Spleen (tissue), 11 donors: ENCODE measurements at regions not wholly inside any gene's neighbourhood (a gene's known extent, or its start where the extent isn't known, plus 50 kb on each side); places are given as distances from the start of the nearest gene placed in this dataset.
"Not testable (repeated sequence)": the region's sequence is repeated elsewhere in the genome, so short reads cannot be mapped to it uniquely, and the experiment has no call there.

Source experiments
- DNase-seq: peaks from one replicate; pipeline ENCODE4 v3.0.0-alpha.2; 2020
- H3K27ac ChIP-seq, 8 donors: fragments of 200-600 bp; sonication (generic) in 7 of 8; 1 replicate in 4 of 8; 2 replicates in 4 of 8; pipeline versions ENCODE4 v1.5.0 to v1.8.0; 2016 to 2021; ENCODE audit warnings: inconsistent platforms in 4 of 8, mild to moderate bottlenecking in 4 of 8, moderate library complexity in 1 of 8
- H3K27me3 ChIP-seq, 7 donors: fragments of 200-600 bp; sonication (generic) in 6 of 7; replicated peaks in 1 of 7; 1 replicate in 4 of 7; 2 replicates in 3 of 7; pipeline versions ENCODE4 v1.5.0 to v1.8.0; 2016 to 2021; ENCODE audit warnings: inconsistent platforms in 3 of 7, mild to moderate bottlenecking in 1 of 7
- H3K36me3 ChIP-seq, 6 donors: fragments of 200-600 bp; sonication (generic) in 5 of 6; 1 replicate in 4 of 6; 2 replicates in 2 of 6; pipeline versions ENCODE4 v1.5.0 to v1.8.0; 2016 to 2021; ENCODE audit warnings: inconsistent platforms in 2 of 6
- H3K4me1 ChIP-seq, 6 donors: fragments of 200-600 bp; sonication (generic) in 5 of 6; 1 replicate in 3 of 6; 2 replicates in 3 of 6; pipeline versions ENCODE4 v1.5.0 to v1.8.0; 2016 to 2021; ENCODE audit warnings: inconsistent platforms in 3 of 6
- H3K4me3 ChIP-seq, 8 donors: fragments of 200-600 bp; sonication (generic) in 7 of 8; 1 replicate in 4 of 8; 2 replicates in 4 of 8; pipeline versions ENCODE4 v1.5.0 to v1.8.0; 2016 to 2021; ENCODE audit warnings: inconsistent platforms in 4 of 8, mild to moderate bottlenecking in 4 of 8, moderate library complexity in 2 of 8
- H3K9me3 ChIP-seq, 8 donors: fragments of 200-600 bp; sonication (generic) in 7 of 8; 1 replicate in 4 of 8; 2 replicates in 4 of 8; pipeline versions ENCODE4 v1.5.0 to v1.8.0; 2016 to 2021; ENCODE audit warnings: inconsistent platforms in 4 of 8
- CTCF ChIP-seq, 11 experiments: fragments of 200-600 bp in 7 of 11; fragments of 450-650 bp in 4 of 11; sonication (generic) in 4 of 11; IDR thresholded peaks in 8 of 11; conservative IDR thresholded peaks in 3 of 11; 1 replicate in 7 of 11; 2 replicates in 4 of 11; pipeline versions ENCODE4 v1.4.0 to v1.8.0; 2016 to 2021; ENCODE audit warnings: antibody characterized with exemption in 11 of 11, inconsistent platforms in 4 of 11, mild to moderate bottlenecking in 1 of 11
- POLR2A ChIP-seq, 3 donors: fragments of 450-650 bp; IDR thresholded peaks; one replicate each; pipeline ENCODE4 v1.5.1; 2017; ENCODE audit warnings: antibody characterized with exemption in 3 of 3, mild to moderate bottlenecking in 1 of 3
- POLR2AphosphoS5 ChIP-seq, 3 donors: sonication (generic); formaldehyde crosslinking; IDR thresholded peaks; one replicate each; pipeline ENCODE4 v1.5.1; 2017; ENCODE audit warnings: antibody characterized with exemption in 3 of 3
- WGBS, 5 donors: extraction: QIAGEN DNeasy Blood & Tissue Kit in 3 of 5; methylation state at CpG; one replicate each; pipeline versions ENCODE4 v1.1.5 to v1.1.7; 2013 to 2018; 5-methylcytosine and 5-hydroxymethylcytosine counted together
- intact Hi-C: fragments of 100-400 bp; cut with DNase I; formaldehyde crosslinking; loops from one replicate; pipeline ENCODE4 v1.15.0; 2023; ENCODE audit warnings: low total_unique reads
- donor health status: healthy with polysubstance abuse.
- donor health status: DM: no; HTN: no; CAD: no; lungs with moderate emphysema.
- donor health status: DM: no; HTN: no; CAD: no.
- donor health status: Bipolar disorder and iron deficiency.
- donor health status: healthy.
- donor health status: DM: no; HTN: no; CAD: no.
- donor health status: DM: yes; HTN: yes; CAD: no.

DNA sequence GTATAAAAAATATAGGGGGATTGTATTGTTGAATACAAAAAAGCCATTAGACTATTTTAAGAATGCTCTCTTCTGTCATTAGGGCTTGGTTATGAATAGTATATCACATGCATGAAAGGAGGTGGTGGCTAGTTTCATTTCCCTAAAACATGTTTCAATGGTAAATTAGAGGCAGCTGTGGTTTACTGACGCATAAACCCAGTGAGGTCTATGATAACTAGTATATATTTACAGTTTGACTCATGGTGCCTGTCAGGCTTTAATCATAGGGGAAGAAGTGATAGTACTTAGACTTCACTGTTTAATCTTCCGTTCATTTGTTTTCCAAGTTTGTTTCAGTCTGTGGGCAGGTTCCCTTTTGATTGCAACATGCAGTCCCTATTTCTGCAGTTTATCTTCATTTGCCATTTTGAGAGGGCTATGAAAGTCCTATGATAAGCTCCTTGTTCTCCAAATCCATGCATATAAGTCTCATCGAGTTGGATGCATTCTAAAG is 55.1 kb upstream of the MAP4K3 start:
- no peak for TF ChIP-seq POLR2AphosphoS5 (IDR thresholded peaks at IDR 0.05)
- no peak for TF ChIP-seq CTCF (IDR thresholded peaks at IDR 0.05 in 8 of 11, conservative IDR thresholded peaks at IDR 0.05 in 3 of 11)
- no peak for TF ChIP-seq POLR2A (IDR thresholded peaks at IDR 0.05)
- Histone ChIP-seq H3K4me1 (peaks cover 9 to 51% (median 26%) of the 10 kb centered on the region in 6 donors), H3K27ac (peak overlapping the region in 7 of 8 donors; percentile 37 to 80 (median 75)), H3K36me3 (no peaks in the 10 kb centered on the region), H3K9me3 (no peaks in the 10 kb centered on the region), H3K27me3 (no peaks in the 10 kb centered on the region), H3K4me3 (peak overlapping the region in 2 of 8 donors; percentile 2 to 27)
- DNase-seq, result no peak
- 23 to 35% (median 26%) methylated on average over 3 of the region's 3 CpGs for WGBS, 5 donors
- intact Hi-C loops, result no loop called here

- Histone ChIP-seq H3K4me1 (peaks cover 9 to 46% (median 25%) of the 10 kb centered on the region in 6 donors), H3K36me3 (no peaks in the 10 kb centered on the region), H3K4me3 (peak overlapping the region in 2 of 8 donors; percentile 2 to 27), H3K9me3 (no peaks in the 10 kb centered on the region), H3K27me3 (no peaks in the 10 kb centered on the region), H3K27ac (peak overlapping the region in 7 of 8 donors; percentile 37 to 80 (median 75))
- intact Hi-C loops, result no loop called here
- TF ChIP-seq POLR2AphosphoS5 (IDR thresholded peaks at IDR 0.05), result no peak
- no peak for TF ChIP-seq CTCF (IDR thresholded peaks at IDR 0.05 in 8 of 11, conservative IDR thresholded peaks at IDR 0.05 in 3 of 11)
- no peak for TF ChIP-seq POLR2A (IDR thresholded peaks at IDR 0.05)
- no peak for DNase-seq
Observed at GRCh38 chr2:39492716-39493115, 55.6 kb upstream of the MAP4K3 start.

GRCh38 chr2:39494784-39495251 is 57.7 kb upstream of the MAP4K3 start:
- H3K9me3 ChIP-seq, result no peaks in the 10 kb centered on the region
- no peak overlapping the region for H3K4me3 ChIP-seq
- TF ChIP-seq CTCF (IDR thresholded peaks at IDR 0.05 in 8 of 11, conservative IDR thresholded peaks at IDR 0.05 in 3 of 11) (no peak), POLR2AphosphoS5 (IDR thresholded peaks at IDR 0.05) (peak in 1 of 3 donors; percentile 47)
- 61 to 76% (median 67%) methylated on average over 6 of the region's 6 CpGs for WGBS, 5 donors
- peaks cover 9 to 41% (median 21%) of the 10 kb centered on the region in 6 donors for H3K4me1 ChIP-seq
- H3K27ac ChIP-seq, result peak overlapping the region in 6 of 8 donors; percentile 9 to 51 (median 28)
- intact Hi-C loops, result no loop called here
- no peak for DNase-seq
- no peaks in the 10 kb centered on the region for H3K36me3 ChIP-seq
- no peaks in the 10 kb centered on the region for H3K27me3 ChIP-seq

GRCh38 chr2:39497082-39497801 is 60.2 kb upstream of the MAP4K3 start:
- DNase-seq, result no peak
- peaks cover 3 to 27% (median 12%) of the 10 kb centered on the region in 6 donors for H3K4me1 ChIP-seq
- peak overlapping the region in 5 of 8 donors; percentile 2 to 58 (median 27) for H3K27ac ChIP-seq
- intact Hi-C loops, result no loop called here
- whole genome bisulfite sequencing, 5 donors, result 70 to 90% (median 80%) methylated on average over 3 of the region's 3 CpGs
- H3K9me3 ChIP-seq, result no peaks in the 10 kb centered on the region
- H3K36me3 ChIP-seq, result no peaks in the 10 kb centered on the region
- H3K4me3 ChIP-seq, result no peak overlapping the region
- no peak for TF ChIP-seq CTCF (IDR thresholded peaks at IDR 0.05 in 8 of 11, conservative IDR thresholded peaks at IDR 0.05 in 3 of 11)
- no peak for TF ChIP-seq POLR2AphosphoS5 (IDR thresholded peaks at IDR 0.05)
- TF ChIP-seq POLR2A (IDR thresholded peaks at IDR 0.05), result no peak
- H3K27me3 ChIP-seq, result no peaks in the 10 kb centered on the region

DNA sequence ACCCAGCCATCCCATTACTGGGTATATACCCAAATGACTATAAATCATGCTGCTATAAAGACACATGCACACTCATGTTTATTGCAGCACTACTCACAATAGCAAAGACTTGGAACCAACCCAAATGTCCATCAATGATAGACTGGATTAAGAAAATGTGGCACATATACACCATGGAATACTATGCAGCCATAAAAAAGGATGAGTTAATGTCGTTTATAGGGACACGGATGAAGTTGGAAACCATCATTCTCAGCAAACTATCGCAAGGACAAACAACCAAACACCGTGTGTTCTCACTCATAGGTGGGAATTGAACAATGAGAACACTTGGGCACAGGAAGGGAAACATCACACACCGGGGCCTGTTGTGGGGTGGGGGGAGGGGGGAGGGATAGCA is 61.1 kb upstream of the MAP4K3 start:
- intact Hi-C loops, H3K27me3 ChIP-seq, DNase-seq, H3K27ac ChIP-seq, H3K36me3 ChIP-seq, H3K9me3 ChIP-seq, H3K4me3 ChIP-seq: not testable (repeated sequence)
- WGBS, 5 donors, result 87 to 98% (median 89%) methylated on average over 5 of the region's 5 CpGs
- peaks cover 0 to 18% (median 5%) of the 10 kb centered on the region in 6 donors for H3K4me1 ChIP-seq
